ENCODE measurements at regions not wholly inside any gene's neighbourhood (a gene's known extent, or its start where the extent isn't known, plus 50 kb on each side); places are given as distances from the start of the nearest gene placed in this dataset.
A peak's percentile ranks its signal among the peaks of the same experiment; 100 is the strongest.

- DNase-seq (ENCODE audit: low spot score) = no peak
- POLR2A ChIA-PET (ENCODE audit: low non-redundant PET) = no interaction called here
- CTCF ChIA-PET = no interaction called here
- Histone ChIP-seq H3K4me3 (ENCODE audit: low read depth, low read length, poor library complexity, severe bottlenecking) (no peak overlapping the region), H3K27me3 (replicated peaks; ENCODE audit: insufficient read depth, low read depth, low read length, poor library complexity) (no peaks in the 10 kb centered on the region), H3K36me3 (ENCODE audit: insufficient read depth, low read length, poor library complexity, severe bottlenecking) (no peaks in the 10 kb centered on the region), H3K27ac (ENCODE audit: low read depth, low read length, poor library complexity, severe bottlenecking) (no peak overlapping the region), H3K4me1 (ENCODE audit: insufficient read depth, low read length, poor library complexity, severe bottlenecking) (peaks cover 24% of the 10 kb centered on the region), H3K9me3 (ENCODE audit: low read depth, low read length, poor library complexity, severe bottlenecking) (no peaks in the 10 kb centered on the region)
- TF ChIP-seq EZH2 (IDR thresholded peaks at IDR 0.05; ENCODE audit: borderline replicate concordance, low read depth, low read length, poor library complexity, severe bottlenecking) (no peak), CTCF (conservative IDR thresholded peaks at IDR 0.05; ENCODE audit: low read depth, low read length) (no peak)
- BruUV-seq (replicated peaks) = no TSS peak
- intact Hi-C loops (cut with micrococcal nuclease; ENCODE audit: unreplicated experiment) = no loop called here
Observed at GRCh38 chr5:109594217-109594616, 95.5 kb upstream of the MAN2A1 start.

- TF ChIP-seq CTCF (conservative IDR thresholded peaks at IDR 0.05; ENCODE audit: low read depth, low read length) (no peak), EZH2 (IDR thresholded peaks at IDR 0.05; ENCODE audit: borderline replicate concordance, low read depth, low read length, poor library complexity, severe bottlenecking) (no peak)
- H3K4me3 ChIP-seq (ENCODE audit: low read depth, low read length, poor library complexity, severe bottlenecking) = no peak overlapping the region
- ChIA-PET POLR2A (ENCODE audit: low non-redundant PET) (no interaction called here), CTCF (no interaction called here)
- no peaks in the 10 kb centered on the region for H3K36me3 ChIP-seq (ENCODE audit: insufficient read depth, low read length, poor library complexity, severe bottlenecking)
- intact Hi-C loops (cut with micrococcal nuclease; ENCODE audit: unreplicated experiment) = no loop called here
- H3K27me3 ChIP-seq (replicated peaks; ENCODE audit: insufficient read depth, low read depth, low read length, poor library complexity) = no peaks in the 10 kb centered on the region
- no TSS peak for BruUV-seq (replicated peaks)
- no peak overlapping the region for H3K27ac ChIP-seq (ENCODE audit: low read depth, low read length, poor library complexity, severe bottlenecking)
- no peaks in the 10 kb centered on the region for H3K9me3 ChIP-seq (ENCODE audit: low read depth, low read length, poor library complexity, severe bottlenecking)
- no peak for DNase-seq (ENCODE audit: low spot score)
- H3K4me1 ChIP-seq (ENCODE audit: insufficient read depth, low read length, poor library complexity, severe bottlenecking) = no peaks in the 10 kb centered on the region
Observed at GRCh38 chr5:109590799-109591198, 98.9 kb upstream of the MAN2A1 start.

- no TSS peak for BruUV-seq (replicated peaks)
- H3K9me3 ChIP-seq (ENCODE audit: low read depth, low read length, poor library complexity, severe bottlenecking) = no peaks in the 10 kb centered on the region
- DNase-seq (ENCODE audit: low spot score) = no peak
- ChIA-PET CTCF (no interaction called here), POLR2A (ENCODE audit: low non-redundant PET) (no interaction called here)
- intact Hi-C loops (cut with micrococcal nuclease; ENCODE audit: unreplicated experiment) = no loop called here
- no peaks in the 10 kb centered on the region for H3K36me3 ChIP-seq (ENCODE audit: insufficient read depth, low read length, poor library complexity, severe bottlenecking)
- H3K27ac ChIP-seq (ENCODE audit: low read depth, low read length, poor library complexity, severe bottlenecking) = no peak overlapping the region
- H3K27me3 ChIP-seq (replicated peaks; ENCODE audit: insufficient read depth, low read depth, low read length, poor library complexity) = no peaks in the 10 kb centered on the region
- TF ChIP-seq EZH2 (IDR thresholded peaks at IDR 0.05; ENCODE audit: borderline replicate concordance, low read depth, low read length, poor library complexity, severe bottlenecking) (no peak), CTCF (conservative IDR thresholded peaks at IDR 0.05; ENCODE audit: low read depth, low read length) (peak; percentile 21; the same call in 1 of the 2 replicates)
- no peaks in the 10 kb centered on the region for H3K4me1 ChIP-seq (ENCODE audit: insufficient read depth, low read length, poor library complexity, severe bottlenecking)
- H3K4me3 ChIP-seq (ENCODE audit: low read depth, low read length, poor library complexity, severe bottlenecking) = no peak overlapping the region
Observed at GRCh38 chr5:109589986-109590385, 99.7 kb upstream of the MAN2A1 start.
